M059J (cell line): ENCODE measurements at regions not wholly inside any gene's neighbourhood (a gene's known extent, or its start where the extent isn't known, plus 50 kb on each side); places are given as distances from the start of the nearest gene placed in this dataset.

Experiments used
- DNase-seq: peaks from one replicate; pipeline ENCODE4 v3.0.0-alpha.2; 2012; ENCODE audit warnings: low read depth

- DNase-seq: peak; percentile 64
Measured at GRCh38 chr12:19572920-19573558, 133.7 kb downstream of the AEBP2 start.

DNA sequence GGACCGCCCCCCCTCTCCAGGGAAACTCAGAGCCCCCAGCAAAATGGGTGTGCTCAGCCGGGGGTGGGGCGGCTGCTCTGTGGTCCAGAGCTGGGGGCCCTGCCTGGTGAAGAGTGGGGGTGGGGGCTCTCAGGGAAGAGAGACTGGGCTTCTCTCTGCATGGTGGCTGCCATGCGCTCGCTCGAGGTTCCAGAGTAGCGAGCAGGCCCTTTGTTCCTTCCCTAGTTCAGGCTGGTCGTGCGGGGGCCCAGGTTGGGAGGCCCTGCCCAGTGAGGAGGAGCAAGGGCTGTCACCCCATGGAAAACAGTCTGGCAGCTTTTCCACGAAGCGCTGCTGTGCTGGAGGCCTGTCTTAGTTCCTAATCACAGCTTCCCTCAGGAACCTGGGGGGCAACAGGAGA lies 134.6 kb downstream of the AEBP2 start:
- no peak for DNase-seq

DNA sequence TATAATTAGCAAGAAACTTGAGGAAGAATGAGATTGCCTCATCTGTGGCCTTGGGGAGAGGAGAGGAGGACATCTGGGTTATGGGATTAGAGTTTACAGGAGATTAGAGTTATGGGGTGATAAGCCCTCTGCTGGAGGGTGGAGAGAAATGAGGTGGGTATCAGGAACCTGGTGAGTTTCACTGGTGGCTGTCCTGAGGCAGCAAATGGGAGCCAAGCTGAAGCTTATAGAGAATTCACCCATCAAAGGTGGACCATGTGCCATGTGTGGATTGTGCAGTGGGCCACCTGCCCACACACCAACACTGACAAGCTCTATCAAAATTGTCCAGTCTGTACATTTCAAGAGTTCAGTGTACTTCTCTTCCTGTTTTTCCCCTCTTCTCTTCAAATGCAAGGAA lies 135.3 kb downstream of the AEBP2 start:
- no peak for DNase-seq

- peak; percentile 95 for DNase-seq
Measured at GRCh38 chr12:19575337-19576243, 136.3 kb downstream of the AEBP2 start.

DNA sequence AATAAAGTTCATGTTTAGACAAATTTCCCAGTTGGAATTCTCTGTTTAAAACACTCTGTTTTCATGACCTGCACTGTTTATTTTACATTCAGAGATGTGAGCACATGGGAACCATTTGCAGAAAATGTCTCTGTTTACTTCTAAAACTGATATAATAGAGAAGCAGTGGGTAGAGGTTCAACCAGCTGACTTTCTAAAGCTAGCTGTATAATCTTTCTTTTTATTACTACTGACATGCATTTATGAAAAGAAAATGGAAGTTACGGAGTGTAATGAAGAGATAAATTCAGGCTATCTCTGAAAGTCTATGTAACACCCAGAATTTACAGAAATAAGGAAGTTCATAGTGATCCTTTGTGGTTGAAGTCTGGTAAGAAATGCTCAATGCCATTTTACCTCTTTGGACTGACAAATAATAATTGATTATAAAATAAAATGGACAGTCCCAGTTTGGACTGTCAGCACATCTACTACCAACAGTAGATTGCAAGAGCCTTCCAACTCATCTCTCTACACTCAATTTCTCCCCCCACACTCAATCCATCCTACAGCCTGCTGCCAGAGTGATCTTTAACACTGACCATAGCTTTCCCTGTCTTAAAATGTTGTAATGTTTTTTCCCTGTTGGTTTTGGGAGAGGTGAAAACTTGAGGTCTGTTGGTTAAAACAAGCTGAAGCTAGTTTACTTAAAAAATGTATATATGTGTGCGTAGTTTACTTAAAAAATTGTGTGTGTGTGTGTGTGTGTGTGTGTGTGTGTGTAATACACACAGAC lies 137.4 kb downstream of the AEBP2 start:
- DNase-seq: no peak

- DNase-seq: no peak
Measured at GRCh38 chr12:19577281-19577530, 137.9 kb downstream of the AEBP2 start.

DNA sequence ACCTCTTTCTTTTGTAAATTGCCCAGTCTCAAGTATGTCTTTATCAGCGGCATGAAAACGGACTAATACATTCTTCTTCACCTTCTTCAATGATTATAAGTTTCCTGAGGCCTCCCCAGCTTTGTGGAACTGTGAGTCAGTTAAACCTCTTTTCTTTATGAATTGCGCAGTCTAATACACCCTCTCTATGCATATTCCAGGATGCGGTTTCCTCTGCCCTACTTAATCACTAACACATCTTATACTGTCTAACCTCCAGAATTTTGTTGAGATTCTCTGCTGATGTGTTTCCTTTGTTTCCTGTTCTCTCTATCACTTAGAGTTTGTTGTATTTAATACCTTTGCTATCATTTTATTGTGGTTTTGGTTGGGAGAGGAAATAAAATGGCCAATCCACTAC lies 145.4 kb downstream of the AEBP2 start:
- DNase-seq: no peak

DNA sequence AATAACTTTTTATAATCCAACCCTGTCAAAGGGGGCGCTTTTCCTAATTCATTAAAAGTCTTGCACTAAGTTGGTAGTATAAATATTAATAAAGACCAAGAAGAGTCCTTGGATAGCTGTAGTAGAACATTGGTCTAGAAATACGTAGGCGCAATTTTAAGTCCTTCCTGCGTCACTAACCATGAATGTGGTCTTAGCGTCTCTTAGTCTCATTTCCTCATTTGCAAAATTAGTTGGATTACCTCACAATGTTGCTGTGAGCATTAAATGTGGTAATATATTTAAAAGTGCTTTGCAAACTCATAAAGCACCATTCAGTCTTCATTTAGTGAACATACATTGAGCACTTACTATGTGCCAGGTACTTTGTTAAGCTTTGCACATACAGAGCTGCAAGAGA lies 149.7 kb downstream of the AEBP2 start:
- no peak for DNase-seq

DNA sequence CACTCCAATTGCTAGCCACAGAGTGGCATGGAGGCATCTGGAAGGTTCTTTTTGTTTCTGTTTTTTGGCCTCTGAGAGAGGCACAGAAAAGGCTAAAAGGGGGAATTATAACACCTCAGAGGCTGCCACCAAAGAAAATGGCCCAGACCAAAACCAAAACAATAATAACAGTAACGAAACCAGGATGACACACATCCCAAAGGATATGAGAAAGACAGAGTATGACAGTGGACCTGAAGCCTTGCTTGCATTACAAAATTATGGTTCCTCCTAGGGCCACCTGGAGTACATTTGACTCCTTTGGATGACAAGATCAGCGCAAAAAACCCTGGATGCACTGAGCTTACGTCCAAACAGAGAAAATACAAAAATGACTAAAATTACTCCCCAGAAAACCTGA lies 152.7 kb downstream of the AEBP2 start:
- no peak for DNase-seq

GRCh38 chr12:19596434-19597166 lies 157.3 kb downstream of the AEBP2 start:
- DNase-seq: no peak

GRCh38 chr12:19597167-19598026 lies 158.1 kb downstream of the AEBP2 start:
- no peak for DNase-seq

- DNase-seq: no peak
Measured at GRCh38 chr12:19605720-19606119, 166.4 kb downstream of the AEBP2 start.

- no peak for DNase-seq
Measured at GRCh38 chr12:19608039-19608438, 168.7 kb downstream of the AEBP2 start.

DNA sequence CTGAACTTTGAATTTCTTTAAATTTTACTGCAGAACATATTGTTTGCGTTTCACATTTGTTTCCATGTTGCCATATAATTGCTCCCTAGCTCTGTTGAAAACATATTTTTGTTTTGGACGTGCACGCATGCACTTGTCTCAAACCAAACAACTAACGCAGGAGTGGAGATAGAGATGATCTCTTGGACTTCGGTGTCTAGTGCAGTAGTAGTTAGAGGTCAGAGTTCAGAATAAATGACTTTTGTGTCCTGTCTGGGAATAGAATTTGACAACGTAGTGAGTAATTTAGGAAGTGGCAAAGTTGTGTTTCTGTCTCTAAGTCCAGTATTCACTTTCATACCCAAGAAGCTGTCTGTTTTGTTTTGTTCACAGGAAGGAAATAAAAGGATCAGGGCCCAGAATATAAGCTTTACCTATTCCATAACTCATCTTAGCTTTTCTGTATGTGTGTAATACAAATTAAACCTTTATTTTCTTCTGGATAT lies 173.8 kb downstream of the AEBP2 start:
- no peak for DNase-seq

DNA sequence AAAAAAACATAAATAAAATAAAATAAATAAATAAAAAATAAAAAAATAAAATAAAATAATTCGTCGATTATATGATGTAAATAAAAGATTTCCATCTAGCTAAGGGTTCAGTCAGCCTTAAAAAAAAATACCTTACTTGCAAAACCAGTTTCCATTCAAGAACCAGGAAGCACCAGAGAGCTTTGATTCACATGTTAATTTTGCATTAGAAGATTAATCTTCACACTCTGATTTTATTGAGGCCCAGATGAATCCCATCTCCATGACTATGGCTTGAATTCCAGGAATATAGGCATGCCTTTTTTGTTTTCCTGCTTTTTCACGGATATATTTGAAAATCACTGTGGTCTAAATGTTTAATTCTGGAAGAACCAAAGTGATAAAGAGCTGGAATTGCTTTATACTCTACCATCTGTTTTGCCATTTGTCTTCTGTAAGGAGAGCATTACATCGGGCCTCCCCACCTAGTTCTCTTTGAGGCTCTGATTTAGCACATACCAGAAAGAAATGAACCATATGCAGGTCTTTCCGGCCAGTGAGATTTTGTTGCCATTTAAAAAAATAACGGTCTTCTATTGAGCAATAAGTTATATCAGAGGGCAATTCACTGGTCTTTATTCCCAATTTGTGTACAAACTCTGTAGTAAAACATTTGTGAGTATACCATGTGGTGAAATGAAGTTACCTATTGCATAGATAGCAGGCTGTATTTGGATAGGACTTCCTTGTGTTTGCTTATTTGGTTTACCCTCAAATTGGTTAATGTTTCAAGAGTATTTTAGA lies 175.5 kb downstream of the AEBP2 start:
- no peak for DNase-seq

- no peak for DNase-seq
Measured at GRCh38 chr12:19615384-19615725, 176.1 kb downstream of the AEBP2 start.

GRCh38 chr12:19616781-19617180 lies 177.5 kb downstream of the AEBP2 start:
- no peak for DNase-seq

GRCh38 chr12:19620222-19620621 lies 180.9 kb downstream of the AEBP2 start:
- DNase-seq: peak; percentile 62

DNA sequence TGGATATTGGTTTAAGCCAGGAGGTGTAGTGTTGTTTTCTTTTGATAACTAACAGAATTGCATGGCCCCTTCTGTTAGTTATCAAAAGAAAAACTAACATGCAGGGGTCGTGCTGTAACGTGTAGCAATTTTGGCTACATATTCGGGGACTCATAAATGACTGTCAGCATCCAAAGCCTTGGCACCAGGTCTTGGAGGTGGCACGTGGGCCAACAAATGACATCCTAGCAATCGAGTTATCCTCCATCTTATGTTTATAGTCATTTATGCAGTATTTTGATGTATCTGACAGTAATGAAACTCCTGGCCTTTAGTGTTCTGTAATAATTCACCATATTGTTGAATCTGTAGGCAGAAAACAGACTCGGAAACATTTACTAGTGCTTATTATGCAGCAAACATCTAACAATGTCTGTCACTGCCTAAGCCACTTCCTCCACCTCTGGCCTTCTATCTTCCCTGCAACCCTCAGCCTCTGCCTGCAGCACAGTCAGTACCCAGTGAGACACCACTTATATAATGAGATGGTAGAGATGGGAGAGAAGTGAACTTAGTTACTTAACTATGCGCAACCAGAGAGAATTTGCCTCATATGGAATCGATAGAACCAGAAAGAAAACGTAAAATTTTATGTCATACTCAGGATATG lies 184.6 kb downstream of the AEBP2 start:
- no peak for DNase-seq

GRCh38 chr12:19624491-19624890 lies 185.2 kb downstream of the AEBP2 start:
- peak; percentile 14 for DNase-seq
